ENCODE measurements at regions not wholly inside any gene's neighbourhood (a gene's known extent, or its start where the extent isn't known, plus 50 kb on each side); places are given as distances from the start of the nearest gene placed in this dataset.

GRCh38 chr7:145490356-145490755 lies 626.2 kb upstream of the CNTNAP2 start:
- H3K36me3 ChIP-seq (ENCODE audit: control insufficient read depth in 2 of 2, extremely low read depth in 1 of 2, insufficient read depth in 2 of 2, low read length in 2 of 2): no peaks in the 10 kb centered on the region
- no peak overlapping the region for H3K4me3 ChIP-seq (replicated peaks in 1 of 3; ENCODE audit: insufficient read depth in 1 of 3, low read depth in 1 of 3, low read length in 3 of 3)
- no peaks in the 10 kb centered on the region for H3K79me2 ChIP-seq (ENCODE audit: control insufficient read depth, insufficient read depth, low read length)
- H3K27ac ChIP-seq (ENCODE audit: insufficient read depth, low read depth, low read length): no peak overlapping the region
- no peak overlapping the region for H3K4me2 ChIP-seq (ENCODE audit: insufficient read depth, low read length)
- TF ChIP-seq POLR2AphosphoS5 (IDR thresholded peaks at IDR 0.05; ENCODE audit: insufficient read depth, low read depth, low read length) (no peak), FOS (IDR thresholded peaks at IDR 0.05; ENCODE audit: borderline replicate concordance, insufficient read depth, low read length) (no peak)
- intact Hi-C loops (cut with micrococcal nuclease): no loop called here
- peaks cover 2% of the 10 kb centered on the region for H3K9me3 ChIP-seq (replicated peaks; ENCODE audit: control insufficient read depth, insufficient read depth, low read length)
- CTCF ChIA-PET: no interaction called here
- H3K9ac ChIP-seq (replicated peaks; ENCODE audit: extremely low read depth, insufficient read depth, low read length): no peak overlapping the region
- POLR2A ChIA-PET: no interaction called here
- BruUV-seq (replicated peaks): no TSS peak
- no peaks in the 10 kb centered on the region for H3K4me1 ChIP-seq (ENCODE audit: control insufficient read depth, extremely low read depth, insufficient read depth, low read length)
- no peaks in the 10 kb centered on the region for H3K27me3 ChIP-seq (ENCODE audit: control insufficient read depth in 2 of 2, insufficient read depth in 2 of 2, low read length in 2 of 2)
- no peaks in the 10 kb centered on the region for H3K9me1 ChIP-seq (replicated peaks; ENCODE audit: control insufficient read depth, extremely low read depth, insufficient read depth, low read length)
- DNase-seq (ENCODE audit: low read depth, low spot score) (no peak), FAIRE-seq (no peak)
- no peak overlapping the region for H2AFZ ChIP-seq (ENCODE audit: low read depth, low read length)
- dilution Hi-C loops (cut with MboI; ENCODE audit: extremely low pct_ligation_motif_present, low sequenced_read_pairs): no loop called here
- H4K20me1 ChIP-seq (replicated peaks; ENCODE audit: control insufficient read depth, extremely low read depth, insufficient read depth, low read length): no peaks in the 10 kb centered on the region

GRCh38 chr7:145489609-145490008 lies 627.0 kb upstream of the CNTNAP2 start:
- H3K27ac ChIP-seq (ENCODE audit: insufficient read depth, low read depth, low read length): no peak overlapping the region
- H3K79me2 ChIP-seq (ENCODE audit: control insufficient read depth, insufficient read depth, low read length): no peaks in the 10 kb centered on the region
- ChIA-PET POLR2A (no interaction called here), CTCF (no interaction called here)
- H3K4me2 ChIP-seq (ENCODE audit: insufficient read depth, low read length): no peak overlapping the region
- H3K9me3 ChIP-seq (replicated peaks; ENCODE audit: control insufficient read depth, insufficient read depth, low read length): peaks cover 2% of the 10 kb centered on the region
- no peak for FAIRE-seq
- intact Hi-C loops (cut with micrococcal nuclease) (no loop called here), dilution Hi-C loops (cut with MboI; ENCODE audit: extremely low pct_ligation_motif_present, low sequenced_read_pairs) (no loop called here)
- no peaks in the 10 kb centered on the region for H3K9me1 ChIP-seq (replicated peaks; ENCODE audit: control insufficient read depth, extremely low read depth, insufficient read depth, low read length)
- H3K4me3 ChIP-seq (replicated peaks in 1 of 3; ENCODE audit: insufficient read depth in 1 of 3, low read depth in 1 of 3, low read length in 3 of 3): no peak overlapping the region
- H4K20me1 ChIP-seq (replicated peaks; ENCODE audit: control insufficient read depth, extremely low read depth, insufficient read depth, low read length): no peaks in the 10 kb centered on the region
- no peaks in the 10 kb centered on the region for H3K4me1 ChIP-seq (ENCODE audit: control insufficient read depth, extremely low read depth, insufficient read depth, low read length)
- no peak for DNase-seq (ENCODE audit: low read depth, low spot score)
- no peaks in the 10 kb centered on the region for H3K27me3 ChIP-seq (ENCODE audit: control insufficient read depth in 2 of 2, insufficient read depth in 2 of 2, low read length in 2 of 2)
- H2AFZ ChIP-seq (ENCODE audit: low read depth, low read length): no peak overlapping the region
- H3K36me3 ChIP-seq (ENCODE audit: control insufficient read depth in 2 of 2, extremely low read depth in 1 of 2, insufficient read depth in 2 of 2, low read length in 2 of 2): no peaks in the 10 kb centered on the region
- H3K9ac ChIP-seq (replicated peaks; ENCODE audit: extremely low read depth, insufficient read depth, low read length): no peak overlapping the region
- BruUV-seq (replicated peaks): no TSS peak
- TF ChIP-seq POLR2A (IDR thresholded peaks at IDR 0.05; ENCODE audit: low read depth, low read length) (no peak), MAX (IDR thresholded peaks at IDR 0.05; ENCODE audit: insufficient read depth, insufficient read length) (no peak), FOS (IDR thresholded peaks at IDR 0.05; ENCODE audit: borderline replicate concordance, insufficient read depth, low read length) (no peak), GATA2 (IDR thresholded peaks at IDR 0.05; ENCODE audit: insufficient read depth, insufficient read length, low read depth, low read length) (no peak), POLR2AphosphoS5 (IDR thresholded peaks at IDR 0.05; ENCODE audit: insufficient read depth, low read depth, low read length) (no peak), CTCF (IDR thresholded peaks at IDR 0.05; ENCODE audit: extremely low read depth in 1 of 2, insufficient read depth in 1 of 2, low read depth in 1 of 2, low read length in 2 of 2) (no peak), MYC (IDR thresholded peaks at IDR 0.05; ENCODE audit: low read depth, low read length) (no peak), JUN (IDR thresholded peaks at IDR 0.05; ENCODE audit: borderline replicate concordance, insufficient read depth, insufficient read length, low read depth) (no peak), EZH2 (IDR thresholded peaks at IDR 0.05; ENCODE audit: borderline replicate concordance, low read depth, low read length, severe bottlenecking) (no peak)

Data from endothelial cell of umbilical vein (primary cell).